ENCODE measurements at regions not wholly inside any gene's neighbourhood (a gene's known extent, or its start where the extent isn't known, plus 50 kb on each side); places are given as distances from the start of the nearest gene placed in this dataset.

GRCh38 chr1:56189454-56189853 lies 389.9 kb downstream of the PLPP3 start:
- TF ChIP-seq CTCF (conservative IDR thresholded peaks at IDR 0.05) (no peak), EZH2 (IDR thresholded peaks at IDR 0.05; ENCODE audit: low read depth) (no peak)
